Neuronal stem cell (in vitro differentiated cells): ENCODE measurements at regions not wholly inside any gene's neighbourhood (a gene's known extent, or its start where the extent isn't known, plus 50 kb on each side); places are given as distances from the start of the nearest gene placed in this dataset.
A peak's percentile ranks its signal among the peaks of the same experiment; 100 is the strongest.

ENCODE experiments used
- DNase-seq: peaks from one replicate; pipeline ENCODE4 v3.0.0-alpha.2; 2013; ENCODE audit warnings: low spot score
- H2AFZ ChIP-seq: one replicate; pipeline ENCODE4 v1.6.1; 2013; ENCODE audit warnings: mild to moderate bottlenecking, low read length, inconsistent platforms
- H2AK5ac ChIP-seq: 2 replicates; pipeline ENCODE4 v1.6.1; 2013; ENCODE audit warnings: low read depth, mild to moderate bottlenecking, inconsistent platforms, low read length, moderate library complexity, mixed read lengths
- H2BK120ac ChIP-seq: 2 replicates; pipeline ENCODE4 v1.6.1; 2013; ENCODE audit warnings: low read depth, mild to moderate bottlenecking, inconsistent platforms, low read length, moderate library complexity, mixed read lengths
- H2BK12ac ChIP-seq: one replicate; pipeline ENCODE4 v1.6.1; 2013; ENCODE audit warnings: low read length, inconsistent platforms
- H2BK15ac ChIP-seq: 2 replicates; pipeline ENCODE4 v1.6.1; 2013; ENCODE audit warnings: mild to moderate bottlenecking, low read length, inconsistent platforms, mixed read lengths
- H2BK5ac ChIP-seq: one replicate; pipeline ENCODE4 v1.6.1; 2013; ENCODE audit warnings: inconsistent platforms, mild to moderate bottlenecking, low read length, moderate library complexity
- H3K14ac ChIP-seq: one replicate; pipeline ENCODE4 v1.6.1; 2013; ENCODE audit warnings: low read length, inconsistent platforms
- H3K18ac ChIP-seq: 2 replicates; pipeline ENCODE4 v1.6.1; 2013; ENCODE audit warnings: low read length, inconsistent platforms
- H3K23ac ChIP-seq: 2 replicates; pipeline ENCODE4 v1.6.1; 2013; ENCODE audit warnings: low read depth, mild to moderate bottlenecking, mixed read lengths, low read length, inconsistent platforms; ENCODE audit not compliant: poor library complexity
- H3K27ac ChIP-seq: replicated peaks from 3 replicates; pipeline ENCODE4 v1.5.1; 2013; ENCODE audit warnings: low read length, inconsistent platforms
- H3K27me3 ChIP-seq, 3 experiments: 2 replicates each; pipeline ENCODE4 v1.6.1; 2013; ENCODE audit warnings: low read length in 3 of 3, mild to moderate bottlenecking in 2 of 3, inconsistent platforms in 1 of 3, low read depth in 1 of 3, mixed read lengths in 1 of 3, moderate library complexity in 1 of 3; ENCODE audit not compliant: control insufficient read depth in 3 of 3, insufficient read depth in 3 of 3
- H3K36me3 ChIP-seq, 2 donors: replicated peaks in 1 of 2; 2 replicates each; pipeline ENCODE4 v1.6.1; 2013; ENCODE audit warnings: low read length in 2 of 2; ENCODE audit not compliant: control insufficient read depth in 2 of 2, insufficient read depth in 2 of 2
- H3K4ac ChIP-seq: 2 replicates; pipeline ENCODE4 v1.6.1; 2013; ENCODE audit warnings: inconsistent platforms, mild to moderate bottlenecking, low read length, moderate library complexity
- H3K4me1 ChIP-seq, 2 donors: 1 replicate in 1 of 2; 2 replicates in 1 of 2; pipeline ENCODE4 v1.6.1; 2013; ENCODE audit warnings: low read length in 2 of 2, low read depth in 1 of 2; ENCODE audit not compliant: control insufficient read depth in 2 of 2, insufficient read depth in 1 of 2
- H3K4me2 ChIP-seq: one replicate; pipeline ENCODE4 v1.6.1; 2013; ENCODE audit warnings: mild to moderate bottlenecking, low read length, inconsistent platforms; ENCODE audit not compliant: insufficient read depth, poor library complexity, severe bottlenecking
- H3K4me3 ChIP-seq, 2 donors: 2 replicates each; pipeline ENCODE4 v1.5.1; 2013; ENCODE audit warnings: low read length in 2 of 2, mild to moderate bottlenecking in 2 of 2, inconsistent platforms in 1 of 2, moderate library complexity in 1 of 2
- H3K79me1 ChIP-seq: one replicate; pipeline ENCODE4 v1.6.1; 2013; ENCODE audit warnings: low read depth, mild to moderate bottlenecking, inconsistent platforms, low read length, moderate library complexity
- H3K9ac ChIP-seq: one replicate; pipeline ENCODE4 v1.6.1; 2013; ENCODE audit warnings: mild to moderate bottlenecking, low read depth, low read length, inconsistent platforms; ENCODE audit not compliant: poor library complexity
- H3K9me3 ChIP-seq, 2 donors: replicated peaks in 1 of 2; 2 replicates each; pipeline versions ENCODE3 to v1.6.1; 2013; ENCODE audit warnings: low read length in 2 of 2, mild to moderate bottlenecking in 2 of 2, inconsistent platforms in 1 of 2, low read depth in 1 of 2, mixed read lengths in 1 of 2, moderate library complexity in 1 of 2; ENCODE audit not compliant: control insufficient read depth in 2 of 2, insufficient read depth in 1 of 2
- H4K8ac ChIP-seq: one replicate; pipeline ENCODE4 v1.6.1; 2013; ENCODE audit warnings: low read depth, mild to moderate bottlenecking, inconsistent platforms, low read length, moderate library complexity
- H4K91ac ChIP-seq: one replicate; pipeline ENCODE4 v1.6.1; 2013; ENCODE audit warnings: low read length, low read depth, mild to moderate bottlenecking, inconsistent platforms; ENCODE audit not compliant: poor library complexity
- WGBS, 2 donors: extraction: QIAGEN DNeasy Blood & Tissue Kit; methylation state at CpG; one replicate each; pipeline ENCODE4 v1.1.7; 2013; ENCODE audit warnings: missing lambda C conversion rate in 2 of 2, mixed read lengths in 1 of 2; ENCODE audit not compliant: insufficient read length in 2 of 2, insufficient replicate concordance in 1 of 2; ENCODE audit errors: extremely low coverage in 2 of 2; 5-methylcytosine and 5-hydroxymethylcytosine counted together

- no peak overlapping the region for H3K14ac ChIP-seq
- no peak overlapping the region for H2AFZ ChIP-seq
- no peak overlapping the region for H3K4me2 ChIP-seq
- no peaks in the 10 kb centered on the region for H3K4me1 ChIP-seq
- H3K79me1 ChIP-seq: no peaks in the 10 kb centered on the region
- H3K27ac ChIP-seq: no peak overlapping the region
- no CpG with 5 or more reads among the region's 1 CpG for WGBS, 2 donors
- no peaks in the 10 kb centered on the region for H3K36me3 ChIP-seq
- H2BK5ac ChIP-seq: no peak overlapping the region
- no peak overlapping the region for H2AK5ac ChIP-seq
- no peak overlapping the region for H2BK15ac ChIP-seq
- H2BK120ac ChIP-seq: no peak overlapping the region
- DNase-seq: no peak
- H3K23ac ChIP-seq: no peak overlapping the region
- H3K27me3 ChIP-seq: no peaks in the 10 kb centered on the region
- H3K9me3 ChIP-seq: peaks cover 0 to 3% of the 10 kb centered on the region in 2 donors
- no peak overlapping the region for H3K4me3 ChIP-seq
- H2BK12ac ChIP-seq: no peak overlapping the region
- no peak overlapping the region for H4K91ac ChIP-seq
- H3K4ac ChIP-seq: no peak overlapping the region
- no peak overlapping the region for H4K8ac ChIP-seq
- no peak overlapping the region for H3K9ac ChIP-seq
- H3K18ac ChIP-seq: no peak overlapping the region
Observed at GRCh38 chr9:75242426-75242825, 154.1 kb downstream of the OSTF1 start.

- H3K4me3 ChIP-seq: no peak overlapping the region
- H2BK5ac ChIP-seq: no peak overlapping the region
- no peak overlapping the region for H3K18ac ChIP-seq
- no CpG with 5 or more reads among the region's 3 CpGs for WGBS, 2 donors
- no peak overlapping the region for H3K4me2 ChIP-seq
- H3K14ac ChIP-seq: no peak overlapping the region
- H4K8ac ChIP-seq: no peak overlapping the region
- H3K9ac ChIP-seq: no peak overlapping the region
- H4K91ac ChIP-seq: no peak overlapping the region
- H2BK15ac ChIP-seq: no peak overlapping the region
- H3K27me3 ChIP-seq: no peaks in the 10 kb centered on the region
- H3K36me3 ChIP-seq: no peaks in the 10 kb centered on the region
- no peak overlapping the region for H3K23ac ChIP-seq
- no peaks in the 10 kb centered on the region for H3K4me1 ChIP-seq
- no peak overlapping the region for H2BK12ac ChIP-seq
- H3K4ac ChIP-seq: no peak overlapping the region
- peaks cover 0 to 8% of the 10 kb centered on the region in 2 donors for H3K9me3 ChIP-seq
- no peaks in the 10 kb centered on the region for H3K79me1 ChIP-seq
- H2AK5ac ChIP-seq: no peak overlapping the region
- H2AFZ ChIP-seq: no peak overlapping the region
- H2BK120ac ChIP-seq: no peak overlapping the region
- DNase-seq: no peak
- no peak overlapping the region for H3K27ac ChIP-seq
Observed at GRCh38 chr9:75246949-75247348, 158.6 kb downstream of the OSTF1 start.

GRCh38 chr9:75265525-75265972 lies 177.2 kb downstream of the OSTF1 start:
- Histone ChIP-seq H3K36me3 (no peaks in the 10 kb centered on the region), H3K4me2 (no peak overlapping the region)
- WGBS, 2 donors: no CpG with 5 or more reads among the region's 3 CpGs

GRCh38 chr9:75269197-75269596 lies 180.9 kb downstream of the OSTF1 start:
- no peak overlapping the region for H3K27ac ChIP-seq
- no peak overlapping the region for H2BK15ac ChIP-seq
- H3K4me3 ChIP-seq: no peak overlapping the region
- H3K4me1 ChIP-seq: no peaks in the 10 kb centered on the region
- no peak overlapping the region for H3K23ac ChIP-seq
- no peak for DNase-seq
- WGBS, 2 donors: no CpG with 5 or more reads among the region's 5 CpGs
- H3K9ac ChIP-seq: no peak overlapping the region
- H2BK120ac ChIP-seq: no peak overlapping the region
- no peak overlapping the region for H3K14ac ChIP-seq
- no peak overlapping the region for H2AFZ ChIP-seq
- H2AK5ac ChIP-seq: no peak overlapping the region
- no peaks in the 10 kb centered on the region for H3K27me3 ChIP-seq
- no peak overlapping the region for H3K4me2 ChIP-seq
- no peak overlapping the region for H2BK5ac ChIP-seq
- no peaks in the 10 kb centered on the region for H3K79me1 ChIP-seq
- no peak overlapping the region for H4K91ac ChIP-seq
- no peak overlapping the region for H3K4ac ChIP-seq
- H2BK12ac ChIP-seq: no peak overlapping the region
- H4K8ac ChIP-seq: no peak overlapping the region
- no peak overlapping the region for H3K18ac ChIP-seq
- H3K36me3 ChIP-seq: no peaks in the 10 kb centered on the region
- H3K9me3 ChIP-seq: no peaks in the 10 kb centered on the region

More at GRCh38 chr9:75265525-75265972, 177.2 kb downstream of the OSTF1 start:
- Histone ChIP-seq H2AK5ac (no peak overlapping the region), H4K91ac (no peak overlapping the region), H3K27ac (no peak overlapping the region), H2BK5ac (no peak overlapping the region), H4K8ac (no peak overlapping the region), H3K4ac (no peak overlapping the region), H3K9ac (no peak overlapping the region), H3K23ac (no peak overlapping the region), H2BK15ac (no peak overlapping the region), H2BK12ac (no peak overlapping the region), H3K18ac (no peak overlapping the region), H2AFZ (no peak overlapping the region), H3K27me3 (no peaks in the 10 kb centered on the region), H3K79me1 (no peaks in the 10 kb centered on the region), H3K9me3 (peaks cover 0 to 3% of the 10 kb centered on the region in 2 donors), H3K4me3 (no peak overlapping the region), H3K14ac (no peak overlapping the region), H3K4me1 (no peaks in the 10 kb centered on the region), H2BK120ac (no peak overlapping the region)
- peak; percentile 54 for DNase-seq
